ENCODE measurements at regions not wholly inside any gene's neighbourhood (a gene's known extent, or its start where the extent isn't known, plus 50 kb on each side); places are given as distances from the start of the nearest gene placed in this dataset.

GRCh38 chr11:26076233-26076990, 255.5 kb upstream of the ANO3 start:
- TF ChIP-seq POLR2AphosphoS5 (IDR thresholded peaks at IDR 0.05; ENCODE audit: low read depth) (no peak), CTCF (IDR thresholded peaks at IDR 0.05; ENCODE audit: insufficient read depth, low read length) (no peak), GABPA (IDR thresholded peaks at IDR 0.05; ENCODE audit: low read depth) (no peak), REST (IDR thresholded peaks at IDR 0.05; ENCODE audit: insufficient replicate concordance, low read depth) (no peak)
